ENCODE measurements at regions not wholly inside any gene's neighbourhood (a gene's known extent, or its start where the extent isn't known, plus 50 kb on each side); places are given as distances from the start of the nearest gene placed in this dataset.

DNA sequence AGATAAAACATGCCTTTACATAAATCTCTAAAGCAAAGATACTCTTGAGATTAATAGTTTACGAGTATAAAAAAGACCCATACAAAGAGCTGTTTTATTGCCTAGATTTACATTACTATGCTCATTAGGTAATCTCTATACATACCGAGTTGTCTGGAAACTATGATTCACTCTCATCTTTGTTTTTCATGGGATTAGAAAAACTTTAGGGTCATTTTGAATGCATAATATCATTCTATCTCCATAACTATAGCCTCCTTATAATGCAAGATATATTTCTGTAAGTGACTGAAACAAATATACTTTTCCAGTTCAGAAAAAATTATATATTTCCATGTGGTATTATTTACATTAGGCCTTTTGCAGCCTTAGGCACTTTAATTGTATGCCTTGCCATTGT lies 1088.7 kb upstream of the ARRDC3 start:
- POLR2A ChIA-PET: no interaction called here

DNA sequence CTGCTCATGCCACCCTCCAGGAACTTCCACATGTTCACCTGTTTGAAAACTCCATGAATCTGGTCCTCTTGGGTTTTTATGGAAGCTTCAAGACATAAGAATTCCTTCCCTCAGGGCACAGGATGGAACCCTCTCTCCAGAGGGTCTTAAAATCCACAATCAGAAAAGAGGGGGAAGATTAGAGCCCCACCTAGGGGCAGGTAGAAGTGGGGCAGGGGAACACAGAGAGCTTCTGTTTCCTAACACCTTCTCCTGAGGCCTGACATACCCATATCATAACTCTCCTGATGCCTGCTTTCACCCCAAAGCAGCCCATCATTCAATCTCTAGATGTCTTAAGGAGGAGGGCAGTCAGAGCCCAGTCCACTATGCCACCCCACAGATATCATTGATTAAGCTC lies 1087.7 kb upstream of the ARRDC3 start:
- intact Hi-C loops (cut with micrococcal nuclease; ENCODE audit: unreplicated experiment) (no loop called here), in situ Hi-C loops (cut with HindIII; ENCODE audit: low pct_unique_long_range_greater_than_20kb, low sequenced_read_pairs) (no loop called here)
- ATAC-seq (no peak), DNase-seq (ENCODE audit: low read depth, low spot score) (no peak)
- Histone ChIP-seq H3K36me3 (ENCODE audit: control insufficient read depth, insufficient read depth, low read length) (no peaks in the 10 kb centered on the region), H3K27ac (ENCODE audit: low read length) (no peak overlapping the region), H3K4me3 (ENCODE audit: low read depth in 2 of 2, low read length in 2 of 2) (no peak overlapping the region), H3K9me3 (ENCODE audit: control insufficient read depth, insufficient read depth, low read depth, low read length) (peaks cover 19% of the 10 kb centered on the region), H3K27me3 (ENCODE audit: control insufficient read depth, insufficient read depth, low read length) (no peaks in the 10 kb centered on the region), H3K4me1 (ENCODE audit: control insufficient read depth, insufficient read depth, low read length) (no peaks in the 10 kb centered on the region)
- ChIA-PET POLR2A (no interaction called here), CTCF (no interaction called here)
- TF ChIP-seq, protein P1, sequence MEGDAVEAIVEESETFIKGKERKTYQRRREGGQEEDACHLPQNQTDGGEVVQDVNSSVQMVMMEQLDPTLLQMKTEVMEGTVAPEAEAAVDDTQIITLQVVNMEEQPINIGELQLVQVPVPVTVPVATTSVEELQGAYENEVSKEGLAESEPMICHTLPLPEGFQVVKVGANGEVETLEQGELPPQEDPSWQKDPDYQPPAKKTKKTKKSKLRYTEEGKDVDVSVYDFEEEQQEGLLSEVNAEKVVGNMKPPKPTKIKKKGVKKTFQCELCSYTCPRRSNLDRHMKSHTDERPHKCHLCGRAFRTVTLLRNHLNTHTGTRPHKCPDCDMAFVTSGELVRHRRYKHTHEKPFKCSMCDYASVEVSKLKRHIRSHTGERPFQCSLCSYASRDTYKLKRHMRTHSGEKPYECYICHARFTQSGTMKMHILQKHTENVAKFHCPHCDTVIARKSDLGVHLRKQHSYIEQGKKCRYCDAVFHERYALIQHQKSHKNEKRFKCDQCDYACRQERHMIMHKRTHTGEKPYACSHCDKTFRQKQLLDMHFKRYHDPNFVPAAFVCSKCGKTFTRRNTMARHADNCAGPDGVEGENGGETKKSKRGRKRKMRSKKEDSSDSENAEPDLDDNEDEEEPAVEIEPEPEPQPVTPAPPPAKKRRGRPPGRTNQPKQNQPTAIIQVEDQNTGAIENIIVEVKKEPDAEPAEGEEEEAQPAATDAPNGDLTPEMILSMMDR (IDR thresholded peaks at IDR 0.05): no peak
- TF ChIP-seq, protein P2, sequence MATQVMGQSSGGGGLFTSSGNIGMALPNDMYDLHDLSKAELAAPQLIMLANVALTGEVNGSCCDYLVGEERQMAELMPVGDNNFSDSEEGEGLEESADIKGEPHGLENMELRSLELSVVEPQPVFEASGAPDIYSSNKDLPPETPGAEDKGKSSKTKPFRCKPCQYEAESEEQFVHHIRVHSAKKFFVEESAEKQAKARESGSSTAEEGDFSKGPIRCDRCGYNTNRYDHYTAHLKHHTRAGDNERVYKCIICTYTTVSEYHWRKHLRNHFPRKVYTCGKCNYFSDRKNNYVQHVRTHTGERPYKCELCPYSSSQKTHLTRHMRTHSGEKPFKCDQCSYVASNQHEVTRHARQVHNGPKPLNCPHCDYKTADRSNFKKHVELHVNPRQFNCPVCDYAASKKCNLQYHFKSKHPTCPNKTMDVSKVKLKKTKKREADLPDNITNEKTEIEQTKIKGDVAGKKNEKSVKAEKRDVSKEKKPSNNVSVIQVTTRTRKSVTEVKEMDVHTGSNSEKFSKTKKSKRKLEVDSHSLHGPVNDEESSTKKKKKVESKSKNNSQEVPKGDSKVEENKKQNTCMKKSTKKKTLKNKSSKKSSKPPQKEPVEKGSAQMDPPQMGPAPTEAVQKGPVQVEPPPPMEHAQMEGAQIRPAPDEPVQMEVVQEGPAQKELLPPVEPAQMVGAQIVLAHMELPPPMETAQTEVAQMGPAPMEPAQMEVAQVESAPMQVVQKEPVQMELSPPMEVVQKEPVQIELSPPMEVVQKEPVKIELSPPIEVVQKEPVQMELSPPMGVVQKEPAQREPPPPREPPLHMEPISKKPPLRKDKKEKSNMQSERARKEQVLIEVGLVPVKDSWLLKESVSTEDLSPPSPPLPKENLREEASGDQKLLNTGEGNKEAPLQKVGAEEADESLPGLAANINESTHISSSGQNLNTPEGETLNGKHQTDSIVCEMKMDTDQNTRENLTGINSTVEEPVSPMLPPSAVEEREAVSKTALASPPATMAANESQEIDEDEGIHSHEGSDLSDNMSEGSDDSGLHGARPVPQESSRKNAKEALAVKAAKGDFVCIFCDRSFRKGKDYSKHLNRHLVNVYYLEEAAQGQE (IDR thresholded peaks at IDR 0.05; ENCODE audit: insufficient read depth in 1 of 2, low read depth in 2 of 2, low read length in 1 of 2): no peak
- TF ChIP-seq SIN3A (IDR thresholded peaks at IDR 0.05; ENCODE audit: borderline replicate concordance, insufficient read depth, low read depth, low read length) (no peak), POLR2AphosphoS5 (IDR thresholded peaks at IDR 0.05; ENCODE audit: low read depth, low read length) (no peak), TCF7L2 (IDR thresholded peaks at IDR 0.05; ENCODE audit: low read depth, low read length) (no peak)
- BruUV-seq (replicated peaks): no TSS peak

More for the DNA sequence above, 1088.7 kb upstream of the ARRDC3 start:
- Histone ChIP-seq H3K27me3 (ENCODE audit: control insufficient read depth, insufficient read depth, low read length) (no peaks in the 10 kb centered on the region), H3K27ac (ENCODE audit: low read length) (no peak overlapping the region), H3K4me3 (ENCODE audit: low read depth in 2 of 2, low read length in 2 of 2) (no peak overlapping the region), H3K9me3 (ENCODE audit: control insufficient read depth, insufficient read depth, low read depth, low read length) (peaks cover 19% of the 10 kb centered on the region), H3K4me1 (ENCODE audit: control insufficient read depth, insufficient read depth, low read length) (no peaks in the 10 kb centered on the region), H3K36me3 (ENCODE audit: control insufficient read depth, insufficient read depth, low read length) (no peaks in the 10 kb centered on the region)
- TF ChIP-seq TCF7L2 (IDR thresholded peaks at IDR 0.05; ENCODE audit: low read depth, low read length): no peak
- BruUV-seq (replicated peaks): no TSS peak
- DNase-seq (ENCODE audit: low read depth, low spot score) (no peak), ATAC-seq (no peak)
- CTCF ChIA-PET: no interaction called here
- in situ Hi-C loops (cut with HindIII; ENCODE audit: low pct_unique_long_range_greater_than_20kb, low sequenced_read_pairs): no loop called here
- intact Hi-C loops (cut with micrococcal nuclease; ENCODE audit: unreplicated experiment): no loop called here

DNA sequence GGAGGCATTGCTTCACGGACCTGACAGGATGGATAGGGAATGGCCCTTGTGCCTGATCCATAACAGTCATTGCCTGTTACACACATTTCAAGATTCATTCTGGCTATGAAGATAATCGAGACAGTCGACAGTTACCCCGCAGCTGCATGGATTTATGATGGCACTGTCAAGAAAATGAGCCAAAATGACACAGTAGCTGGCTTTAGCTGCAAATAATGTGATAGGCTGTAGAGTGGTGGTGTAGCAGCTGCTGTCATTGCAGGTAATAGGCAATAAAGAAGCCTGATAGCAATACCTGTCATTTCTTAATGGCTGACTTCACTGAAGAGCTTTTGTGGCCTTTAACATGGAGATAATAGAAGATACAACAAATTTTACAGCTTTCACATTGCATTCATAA lies 1085.2 kb upstream of the ARRDC3 start:
- peaks cover 10% of the 10 kb centered on the region for H3K9me3 ChIP-seq (ENCODE audit: control insufficient read depth, insufficient read depth, low read depth, low read length)
- in situ Hi-C loops (cut with HindIII; ENCODE audit: low pct_unique_long_range_greater_than_20kb, low sequenced_read_pairs) (no loop called here), intact Hi-C loops (cut with micrococcal nuclease; ENCODE audit: unreplicated experiment) (no loop called here)
- H3K27ac ChIP-seq (ENCODE audit: low read length): peak overlapping the region; percentile 48; the same call in 1 of the 2 replicates
- ChIA-PET POLR2A (no interaction called here), CTCF (no interaction called here)
- no peak overlapping the region for H3K4me3 ChIP-seq (ENCODE audit: low read depth in 2 of 2, low read length in 2 of 2)
- H3K27me3 ChIP-seq (ENCODE audit: control insufficient read depth, insufficient read depth, low read length): no peaks in the 10 kb centered on the region
- BruUV-seq (replicated peaks): no TSS peak
- ATAC-seq (no peak), DNase-seq (ENCODE audit: low read depth, low spot score) (no peak)
- H3K4me1 ChIP-seq (ENCODE audit: control insufficient read depth, insufficient read depth, low read length): no peaks in the 10 kb centered on the region
- H3K36me3 ChIP-seq (ENCODE audit: control insufficient read depth, insufficient read depth, low read length): no peaks in the 10 kb centered on the region
- no peak for TF ChIP-seq SIN3A (IDR thresholded peaks at IDR 0.05; ENCODE audit: borderline replicate concordance, insufficient read depth, low read depth, low read length)
- TF ChIP-seq TCF7L2 (IDR thresholded peaks at IDR 0.05; ENCODE audit: low read depth, low read length): no peak
- TF ChIP-seq, protein P1 (IDR thresholded peaks at IDR 0.05): no peak
- no peak for TF ChIP-seq POLR2AphosphoS5 (IDR thresholded peaks at IDR 0.05; ENCODE audit: low read depth, low read length)
- TF ChIP-seq, protein P2 (IDR thresholded peaks at IDR 0.05; ENCODE audit: insufficient read depth in 1 of 2, low read depth in 2 of 2, low read length in 1 of 2): no peak
